ENCODE measurements at regions not wholly inside any gene's neighbourhood (a gene's known extent, or its start where the extent isn't known, plus 50 kb on each side); places are given as distances from the start of the nearest gene placed in this dataset.

- Histone ChIP-seq H2BK15ac (ENCODE audit: low read depth, low read length) (no peak overlapping the region), H3K4me1 (ENCODE audit: insufficient read depth, low read length) (peaks cover 4% of the 10 kb centered on the region; the same call in 1 of the 2 replicates), H2BK120ac (ENCODE audit: low read depth, low read length, poor library complexity, severe bottlenecking) (no peak overlapping the region), H2AK5ac (ENCODE audit: insufficient read length, low read length) (no peak overlapping the region), H3K14ac (ENCODE audit: insufficient read depth, low read length) (no peak overlapping the region), H3K4me2 (ENCODE audit: insufficient read depth, insufficient read length, low read length) (no peak overlapping the region), H2BK12ac (ENCODE audit: insufficient read length, low read depth, low read length) (no peak overlapping the region), H3K56ac (ENCODE audit: insufficient read length, low read depth, low read length) (no peak overlapping the region), H3K9me3 (ENCODE audit: control insufficient read depth, low read depth, low read length) (no peaks in the 10 kb centered on the region), H4K8ac (replicated peaks; ENCODE audit: insufficient read length, low read depth, low read length) (no peak overlapping the region), H2AFZ (ENCODE audit: low read length) (no peak overlapping the region), H3K79me1 (ENCODE audit: insufficient read depth, low read depth, low read length, poor library complexity, severe bottlenecking) (no peaks in the 10 kb centered on the region), H4K20me1 (ENCODE audit: control insufficient read depth, insufficient read depth, insufficient read length) (no peaks in the 10 kb centered on the region), H2BK20ac (ENCODE audit: low read depth, low read length, poor library complexity, severe bottlenecking) (no peak overlapping the region), H3K23ac (ENCODE audit: insufficient read length, low read depth, low read length) (no peak overlapping the region), H2BK5ac (ENCODE audit: insufficient read length, low read length) (no peak overlapping the region), H4K91ac (ENCODE audit: insufficient read length, low read depth, low read length) (no peak overlapping the region), H3K27ac (ENCODE audit: insufficient read length, low read depth, low read length) (no peak overlapping the region), H3K23me2 (ENCODE audit: insufficient read length, low read depth, low read length, poor library complexity, severe bottlenecking) (no peaks in the 10 kb centered on the region), H4K5ac (ENCODE audit: insufficient read length, low read depth, low read length) (no peak overlapping the region), H3T11ph (ENCODE audit: low read length) (no peak overlapping the region), H3K79me2 (ENCODE audit: insufficient read depth, low read length) (no peaks in the 10 kb centered on the region), H3K9ac (ENCODE audit: extremely low read depth, insufficient read length, low read length) (no peak overlapping the region), H3K18ac (ENCODE audit: insufficient read length, low read depth, low read length) (no peak overlapping the region), H3K27me3 (ENCODE audit: insufficient read depth, low read length) (no peaks in the 10 kb centered on the region), H3K4ac (ENCODE audit: low read depth, low read length) (no peak overlapping the region)
- H3K36me3 Mint-ChIP-seq (ENCODE audit: insufficient read depth in 1 of 3, low read depth in 3 of 3) = no peaks in the 10 kb centered on the region
- no CpG with 5 or more reads among the region's 2 CpGs for WGBS (ENCODE audit: extremely low coverage, insufficient read length, low lambda C conversion rate)
- TF ChIP-seq CTCF (conservative IDR thresholded peaks at IDR 0.05) = no peak
- no peak overlapping the region for H3K4me3 Mint-ChIP-seq
- no peaks in the 10 kb centered on the region for H3K9me3 Mint-ChIP-seq
- no peaks in the 10 kb centered on the region; the same call in 1 of the 2 replicates for H3K27me3 Mint-ChIP-seq (ENCODE audit: low read depth)
- no peak overlapping the region for H3K27ac Mint-ChIP-seq
- no peak for DNase-seq
- peaks cover 6 to 8% of the 10 kb centered on the region in 2 experiments for H3K4me1 Mint-ChIP-seq
Observed at GRCh38 chr6:125375013-125375412, 73.2 kb upstream of the HDDC2 start.
